ENCODE measurements at regions not wholly inside any gene's neighbourhood (a gene's known extent, or its start where the extent isn't known, plus 50 kb on each side); places are given as distances from the start of the nearest gene placed in this dataset.

GRCh38 chr9:111195766-111196165, 134.3 kb downstream of the OR2K2 start:
- no peak for TF ChIP-seq CTCF (IDR thresholded peaks at IDR 0.05)
- TF ChIP-seq POLR2A (IDR thresholded peaks at IDR 0.05), result no peak

Data from testis (tissue), 2 donors.